Suprapubic skin (tissue), 2 donors: ENCODE measurements at regions not wholly inside any gene's neighbourhood (a gene's known extent, or its start where the extent isn't known, plus 50 kb on each side); places are given as distances from the start of the nearest gene placed in this dataset.

Source experiments
- EP300 ChIP-seq: sonication (generic); formaldehyde crosslinking; IDR thresholded peaks from one replicate; pipeline ENCODE4 v1.6.1; 2017; ENCODE audit warnings: antibody characterized with exemption
- POLR2A ChIP-seq, 2 donors: fragments of 450-650 bp; IDR thresholded peaks; one replicate each; pipeline ENCODE4 v1.6.1; 2017; ENCODE audit warnings: antibody characterized with exemption in 2 of 2, mild to moderate bottlenecking in 2 of 2, moderate library complexity in 2 of 2

- no peak for TF ChIP-seq POLR2A (IDR thresholded peaks at IDR 0.05)
- no peak for TF ChIP-seq EP300
These were observed 180.6 kb downstream of the OLFM1 start for GRCh38 chr9:135268031-135268430.
